GM12878 (cell line): ENCODE measurements at regions not wholly inside any gene's neighbourhood (a gene's known extent, or its start where the extent isn't known, plus 50 kb on each side); places are given as distances from the start of the nearest gene placed in this dataset.

Experiments
- ATAC-seq: fragments of 200-7000 bp; cut with Tn5 transposase; 3 replicates; pipeline ENCODE4 v1.9.1; 2020; ENCODE audit warnings: mild to moderate bottlenecking, moderate library complexity
- BruUV-seq: library from RNA; stranded (reverse); fragments of 400-500 nt; replicated peaks from 2 replicates; lab custom pipeline; 2021; lab: Mats Ljungman, UMichigan
- CTCF ChIA-PET: fragments of 300-600 bp; sonication (Branson Sonifier 250); formaldehyde crosslinking; extraction: SDS; loops from one replicate; lab custom pipeline; 2021; ENCODE audit warnings: inconsistent platforms; lab: Yijun Ruan, JAX
- POLR2A ChIA-PET: fragments of 350-600 bp; formaldehyde crosslinking; extraction: SDS; loops from one replicate; lab custom pipeline; 2021; ENCODE audit warnings: inconsistent platforms; lab: Charles Lee
- RAD21 ChIA-PET: fragments of 300-600 bp; sonication (Branson Sonifier 250); formaldehyde crosslinking; loops from one replicate; lab custom pipeline; 2023; ENCODE audit warnings: antibody characterized with exemption; ENCODE audit not compliant: unreplicated experiment; lab: Charles Lee
- SMC1A ChIA-PET: fragments of 300-600 bp; sonication (Branson Sonifier 250); formaldehyde crosslinking; loops from one replicate; lab custom pipeline; 2023; ENCODE audit not compliant: unreplicated experiment, uncharacterized antibody; lab: Charles Lee
- DNase-seq: peaks from one replicate; pipeline ENCODE4 v3.0.0-alpha.2; 2011; ENCODE audit warnings: low read depth, low spot score
- FAIRE-seq: peaks from 3 replicates; lab custom pipeline; 2011; peaks lifted over from hg19 to GRCh38; lab: Jason Lieb, UNC
- H2AFZ ChIP-seq: 2 replicates; pipeline ENCODE4 v1.6.0; 2011; ENCODE audit warnings: low read depth, low read length, control low read depth; ENCODE audit not compliant: control insufficient read depth
- H3K27ac ChIP-seq: 2 replicates; pipeline ENCODE4 v1.5.1; 2011; ENCODE audit warnings: control low read depth; ENCODE audit not compliant: control insufficient read depth, insufficient read depth
- H3K27me3 ChIP-seq, 2 experiments: replicated peaks in 1 of 2; 2 replicates each; pipeline versions ENCODE4 v1.6.0 to v1.6.1; 2011; ENCODE audit warnings: low read length in 1 of 2; ENCODE audit not compliant: control insufficient read depth in 2 of 2, insufficient read depth in 2 of 2
- H3K36me3 ChIP-seq, 2 experiments: 2 replicates each; pipeline ENCODE4 v1.5.1; 2011; ENCODE audit warnings: low read length in 1 of 2; ENCODE audit not compliant: control insufficient read depth in 2 of 2, insufficient read depth in 2 of 2
- H3K4me1 ChIP-seq: 2 replicates; pipeline ENCODE4 v1.6.1; 2011; ENCODE audit warnings: mild to moderate bottlenecking, low read length, moderate library complexity, mixed read lengths; ENCODE audit not compliant: control insufficient read depth, insufficient read depth
- H3K4me2 ChIP-seq: 2 replicates; pipeline ENCODE4 v1.6.0; 2011; ENCODE audit warnings: control low read depth; ENCODE audit not compliant: control insufficient read depth, insufficient read depth
- H3K4me3 ChIP-seq: fragments of 200-600 bp; sonication (generic); 2 replicates; pipeline ENCODE4 v1.5.1; 2016
- H3K79me2 ChIP-seq: 2 replicates; pipeline ENCODE4 v1.6.0; 2011; ENCODE audit warnings: low read length; ENCODE audit not compliant: control insufficient read depth, insufficient read depth
- H3K9ac ChIP-seq: 2 replicates; pipeline ENCODE4 v1.8.0; 2011; ENCODE audit warnings: low read length, control low read depth, mixed read lengths; ENCODE audit not compliant: control insufficient read depth, insufficient read depth
- H3K9me3 ChIP-seq: replicated peaks from 3 replicates; pipeline ENCODE4 v1.5.1; 2011; ENCODE audit warnings: mild to moderate bottlenecking, low read length; ENCODE audit not compliant: control insufficient read depth, insufficient read depth
- H4K20me1 ChIP-seq: 2 replicates; pipeline ENCODE4 v1.6.0; 2011; ENCODE audit not compliant: control insufficient read depth, insufficient read depth
- ETV6 ChIP-seq, 2 experiments: fragments of 450-650 bp in 1 of 2; IDR thresholded peaks in 1 of 2; conservative IDR thresholded peaks in 1 of 2; 2 replicates each; pipeline ENCODE4 v1.6.1; 2014; ENCODE audit warnings: antibody characterized with exemption in 1 of 2, borderline replicate concordance in 1 of 2, low read depth in 1 of 2, mild to moderate bottlenecking in 1 of 2, moderate library complexity in 1 of 2
- HDAC2 ChIP-seq: fragments of 200-600 bp; sonication (generic); IDR thresholded peaks from 2 replicates; pipeline ENCODE4 v1.6.1; 2017
- IKZF1 ChIP-seq: fragments of 450-650 bp; conservative IDR thresholded peaks from 2 replicates; pipeline ENCODE4 v1.6.1; 2017; ENCODE audit warnings: antibody characterized with exemption, mild to moderate bottlenecking
- KDM1A ChIP-seq: fragments of 200-600 bp; sonication (generic); IDR thresholded peaks from 2 replicates; pipeline ENCODE4 v1.6.1; 2016; ENCODE audit warnings: borderline replicate concordance
- MLLT1 ChIP-seq: fragments of 450-650 bp; IDR thresholded peaks from 2 replicates; pipeline ENCODE4 v1.6.1; 2016; ENCODE audit warnings: mild to moderate bottlenecking
- MTA2 ChIP-seq: fragments of 450-650 bp; IDR thresholded peaks from 2 replicates; pipeline ENCODE4 v1.6.1; 2016; ENCODE audit warnings: low read depth, mild to moderate bottlenecking, moderate library complexity
- MTA3 ChIP-seq: IDR thresholded peaks from 2 replicates; pipeline ENCODE4 v1.6.1; 2012; ENCODE audit warnings: low read length, inconsistent platforms, borderline replicate concordance
- NR2F1 ChIP-seq: fragments of 450-650 bp; conservative IDR thresholded peaks from 2 replicates; pipeline ENCODE4 v1.6.1; 2017; ENCODE audit warnings: mild to moderate bottlenecking
- RAD21 ChIP-seq: IDR thresholded peaks from 2 replicates; pipeline ENCODE4 v1.6.1; 2011; ENCODE audit warnings: mild to moderate bottlenecking, low read depth, low read length, moderate library complexity; ENCODE audit not compliant: insufficient read depth
- SRF ChIP-seq, 2 experiments: IDR thresholded peaks; 2 replicates each; pipeline ENCODE4 v1.6.1; 2011; ENCODE audit warnings: low read depth in 2 of 2, low read length in 2 of 2, mild to moderate bottlenecking in 1 of 2, moderate library complexity in 1 of 2
- STAT3 ChIP-seq: IDR thresholded peaks from 2 replicates; pipeline ENCODE4 v1.6.1; 2011; ENCODE audit warnings: low read depth, low read length, improper control_type of control experiment
- ZNF687 ChIP-seq: fragments of 450-650 bp; IDR thresholded peaks from 2 replicates; pipeline ENCODE4 v1.6.1; 2017; ENCODE audit warnings: mild to moderate bottlenecking, moderate library complexity
- WGBS: methylation state at CpG from one replicate; pipeline ENCODE4 v1.1.6; 2016; ENCODE audit warnings: low lambda C conversion rate; ENCODE audit not compliant: insufficient replicate concordance, insufficient coverage; ENCODE audit errors: missing lambda C conversion rate; 5-methylcytosine and 5-hydroxymethylcytosine counted together
- in situ Hi-C: fragments of 300-500 bp; cut with MboI; formaldehyde crosslinking; loops from 9 replicates; pipeline ENCODE4 v1.14.3; 2018; ENCODE audit warnings: mixed read lengths
- intact Hi-C: fragments of 100-400 bp; cut with micrococcal nuclease; formaldehyde crosslinking; loops from one replicate; pipeline ENCODE4 v1.14.2; 2022; ENCODE audit not compliant: unreplicated experiment
- TF ChIP-seq, protein P1 (sequence below): fragments of 450-650 bp; IDR thresholded peaks from 2 replicates; pipeline ENCODE4 v1.6.1; 2017; ENCODE audit warnings: mild to moderate bottlenecking
- TF ChIP-seq, protein P2 (sequence below): fragments of 150-350 bp; IDR thresholded peaks from 2 replicates; pipeline ENCODE4 v1.6.1; 2016; ENCODE audit warnings: low read depth, low read length

DNA sequence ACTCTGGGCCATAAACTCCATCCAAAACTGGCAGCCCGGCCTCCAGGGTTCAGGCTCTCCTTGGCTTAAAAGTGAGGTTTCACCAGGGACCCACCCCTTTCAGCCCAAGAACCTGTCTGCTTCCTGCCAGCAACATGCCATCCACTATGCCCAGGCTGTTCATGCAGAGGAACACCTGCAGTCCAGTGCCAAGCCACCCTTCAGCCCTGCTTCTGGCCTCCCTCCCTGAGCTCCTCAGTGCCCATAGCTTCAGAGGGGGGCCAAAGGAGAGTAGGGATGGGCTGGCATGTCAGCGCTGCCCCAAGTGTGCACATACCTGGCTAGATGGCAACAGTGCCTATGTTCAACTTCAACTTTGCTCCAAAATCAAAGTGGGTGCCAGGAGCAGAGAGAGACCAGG, 166.9 kb upstream of the MRPS30 start:
- Histone ChIP-seq H3K4me3 (no peak overlapping the region), H3K4me1 (no peaks in the 10 kb centered on the region), H3K79me2 (no peaks in the 10 kb centered on the region), H3K36me3 (no peaks in the 10 kb centered on the region), H3K27ac (no peak overlapping the region), H4K20me1 (no peaks in the 10 kb centered on the region), H3K27me3 (no peaks in the 10 kb centered on the region), H2AFZ (no peak overlapping the region), H3K4me2 (no peak overlapping the region), H3K9ac (no peak overlapping the region), H3K9me3 (no peaks in the 10 kb centered on the region)
- DNase-seq (no peak), FAIRE-seq (no peak), ATAC-seq (no peak)
- RAD21 ChIA-PET = no interaction called here
- CTCF ChIA-PET = no interaction called here
- in situ Hi-C loops (no loop called here), intact Hi-C loops (no loop called here)
- POLR2A ChIA-PET = no interaction called here
- no TSS peak for BruUV-seq
- SMC1A ChIA-PET = no interaction called here
- 32% methylated on average over 2 of the region's 2 CpGs for WGBS
- TF ChIP-seq NR2F1 = no peak
- no peak for TF ChIP-seq MLLT1
- TF ChIP-seq SRF (IDR thresholded peaks at IDR 0.05; ENCODE audit: low read depth in 2 of 2, low read length in 2 of 2) = no peak
- no peak for TF ChIP-seq ZNF687
- no peak for TF ChIP-seq ETV6 (conservative IDR thresholded peaks at IDR 0.05 in 1 of 2, IDR thresholded peaks at IDR 0.05 in 1 of 2; ENCODE audit: borderline replicate concordance in 1 of 2, low read depth in 1 of 2)
- TF ChIP-seq STAT3 = no peak
- TF ChIP-seq HDAC2 = no peak
- TF ChIP-seq, protein P1, sequence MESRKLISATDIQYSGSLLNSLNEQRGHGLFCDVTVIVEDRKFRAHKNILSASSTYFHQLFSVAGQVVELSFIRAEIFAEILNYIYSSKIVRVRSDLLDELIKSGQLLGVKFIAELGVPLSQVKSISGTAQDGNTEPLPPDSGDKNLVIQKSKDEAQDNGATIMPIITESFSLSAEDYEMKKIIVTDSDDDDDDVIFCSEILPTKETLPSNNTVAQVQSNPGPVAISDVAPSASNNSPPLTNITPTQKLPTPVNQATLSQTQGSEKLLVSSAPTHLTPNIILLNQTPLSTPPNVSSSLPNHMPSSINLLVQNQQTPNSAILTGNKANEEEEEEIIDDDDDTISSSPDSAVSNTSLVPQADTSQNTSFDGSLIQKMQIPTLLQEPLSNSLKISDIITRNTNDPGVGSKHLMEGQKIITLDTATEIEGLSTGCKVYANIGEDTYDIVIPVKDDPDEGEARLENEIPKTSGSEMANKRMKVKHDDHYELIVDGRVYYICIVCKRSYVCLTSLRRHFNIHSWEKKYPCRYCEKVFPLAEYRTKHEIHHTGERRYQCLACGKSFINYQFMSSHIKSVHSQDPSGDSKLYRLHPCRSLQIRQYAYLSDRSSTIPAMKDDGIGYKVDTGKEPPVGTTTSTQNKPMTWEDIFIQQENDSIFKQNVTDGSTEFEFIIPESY = no peak
- no peak for TF ChIP-seq KDM1A
- no peak for TF ChIP-seq MTA2
- TF ChIP-seq RAD21 = no peak
- no peak for TF ChIP-seq MTA3
- no peak for TF ChIP-seq IKZF1
- TF ChIP-seq, protein P2, sequence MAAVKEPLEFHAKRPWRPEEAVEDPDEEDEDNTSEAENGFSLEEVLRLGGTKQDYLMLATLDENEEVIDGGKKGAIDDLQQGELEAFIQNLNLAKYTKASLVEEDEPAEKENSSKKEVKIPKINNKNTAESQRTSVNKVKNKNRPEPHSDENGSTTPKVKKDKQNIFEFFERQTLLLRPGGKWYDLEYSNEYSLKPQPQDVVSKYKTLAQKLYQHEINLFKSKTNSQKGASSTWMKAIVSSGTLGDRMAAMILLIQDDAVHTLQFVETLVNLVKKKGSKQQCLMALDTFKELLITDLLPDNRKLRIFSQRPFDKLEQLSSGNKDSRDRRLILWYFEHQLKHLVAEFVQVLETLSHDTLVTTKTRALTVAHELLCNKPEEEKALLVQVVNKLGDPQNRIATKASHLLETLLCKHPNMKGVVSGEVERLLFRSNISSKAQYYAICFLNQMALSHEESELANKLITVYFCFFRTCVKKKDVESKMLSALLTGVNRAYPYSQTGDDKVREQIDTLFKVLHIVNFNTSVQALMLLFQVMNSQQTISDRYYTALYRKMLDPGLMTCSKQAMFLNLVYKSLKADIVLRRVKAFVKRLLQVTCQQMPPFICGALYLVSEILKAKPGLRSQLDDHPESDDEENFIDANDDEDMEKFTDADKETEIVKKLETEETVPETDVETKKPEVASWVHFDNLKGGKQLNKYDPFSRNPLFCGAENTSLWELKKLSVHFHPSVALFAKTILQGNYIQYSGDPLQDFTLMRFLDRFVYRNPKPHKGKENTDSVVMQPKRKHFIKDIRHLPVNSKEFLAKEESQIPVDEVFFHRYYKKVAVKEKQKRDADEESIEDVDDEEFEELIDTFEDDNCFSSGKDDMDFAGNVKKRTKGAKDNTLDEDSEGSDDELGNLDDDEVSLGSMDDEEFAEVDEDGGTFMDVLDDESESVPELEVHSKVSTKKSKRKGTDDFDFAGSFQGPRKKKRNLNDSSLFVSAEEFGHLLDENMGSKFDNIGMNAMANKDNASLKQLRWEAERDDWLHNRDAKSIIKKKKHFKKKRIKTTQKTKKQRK = no peak
